ENCODE measurements at regions not wholly inside any gene's neighbourhood (a gene's known extent, or its start where the extent isn't known, plus 50 kb on each side); places are given as distances from the start of the nearest gene placed in this dataset.

DNA sequence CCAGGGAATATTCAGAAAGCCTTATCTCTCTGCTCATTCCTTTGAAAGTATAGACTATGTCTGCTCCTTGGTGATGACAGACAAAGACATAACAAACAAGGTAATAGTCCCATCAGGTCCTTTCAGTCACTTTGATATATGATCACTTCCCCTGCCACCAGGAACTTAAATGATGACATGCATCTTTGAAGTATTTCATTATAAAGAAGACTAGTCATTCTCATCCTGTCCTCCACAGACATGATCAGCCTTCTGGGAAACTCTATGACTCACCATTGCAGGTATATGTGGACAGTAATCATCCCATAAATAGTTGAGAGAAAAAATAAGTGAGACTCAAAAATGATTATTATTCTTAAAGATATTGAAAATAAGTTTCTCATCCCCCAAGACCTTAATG is 117.5 kb upstream of the VCX2 start:
- H4K91ac ChIP-seq (ENCODE audit: insufficient read length, low read depth, low read length) = no peak overlapping the region
- H3K27me3 Mint-ChIP-seq (ENCODE audit: low read depth) = no peaks in the 10 kb centered on the region
- H3K4me3 Mint-ChIP-seq = no peak overlapping the region
- H3K14ac ChIP-seq (ENCODE audit: insufficient read depth, low read length) = no peak overlapping the region
- H3K23me2 ChIP-seq (ENCODE audit: insufficient read length, low read depth, low read length, poor library complexity, severe bottlenecking) = no peaks in the 10 kb centered on the region
- H2BK15ac ChIP-seq (ENCODE audit: low read depth, low read length) = no peak overlapping the region
- no peak overlapping the region for H3K4me2 ChIP-seq (ENCODE audit: insufficient read depth, insufficient read length, low read length)
- H3K36me3 Mint-ChIP-seq (ENCODE audit: insufficient read depth in 1 of 3, low read depth in 3 of 3) = no peaks in the 10 kb centered on the region
- no peak overlapping the region for H3K18ac ChIP-seq (ENCODE audit: insufficient read length, low read depth, low read length)
- H3T11ph ChIP-seq (ENCODE audit: low read length) = no peak overlapping the region
- H3K79me2 ChIP-seq (ENCODE audit: insufficient read depth, low read length) = no peaks in the 10 kb centered on the region
- no peaks in the 10 kb centered on the region for H3K4me1 ChIP-seq (ENCODE audit: insufficient read depth, low read length)
- H4K5ac ChIP-seq (ENCODE audit: insufficient read length, low read depth, low read length) = no peak overlapping the region
- H4K20me1 ChIP-seq (ENCODE audit: control insufficient read depth, insufficient read depth, insufficient read length) = no peaks in the 10 kb centered on the region
- no peaks in the 10 kb centered on the region for H3K9me3 Mint-ChIP-seq
- DNase-seq = no peak
- no peaks in the 10 kb centered on the region for H3K27me3 ChIP-seq (ENCODE audit: insufficient read depth, low read length)
- H3K56ac ChIP-seq (ENCODE audit: insufficient read length, low read depth, low read length) = no peak overlapping the region
- TF ChIP-seq, protein P1, sequence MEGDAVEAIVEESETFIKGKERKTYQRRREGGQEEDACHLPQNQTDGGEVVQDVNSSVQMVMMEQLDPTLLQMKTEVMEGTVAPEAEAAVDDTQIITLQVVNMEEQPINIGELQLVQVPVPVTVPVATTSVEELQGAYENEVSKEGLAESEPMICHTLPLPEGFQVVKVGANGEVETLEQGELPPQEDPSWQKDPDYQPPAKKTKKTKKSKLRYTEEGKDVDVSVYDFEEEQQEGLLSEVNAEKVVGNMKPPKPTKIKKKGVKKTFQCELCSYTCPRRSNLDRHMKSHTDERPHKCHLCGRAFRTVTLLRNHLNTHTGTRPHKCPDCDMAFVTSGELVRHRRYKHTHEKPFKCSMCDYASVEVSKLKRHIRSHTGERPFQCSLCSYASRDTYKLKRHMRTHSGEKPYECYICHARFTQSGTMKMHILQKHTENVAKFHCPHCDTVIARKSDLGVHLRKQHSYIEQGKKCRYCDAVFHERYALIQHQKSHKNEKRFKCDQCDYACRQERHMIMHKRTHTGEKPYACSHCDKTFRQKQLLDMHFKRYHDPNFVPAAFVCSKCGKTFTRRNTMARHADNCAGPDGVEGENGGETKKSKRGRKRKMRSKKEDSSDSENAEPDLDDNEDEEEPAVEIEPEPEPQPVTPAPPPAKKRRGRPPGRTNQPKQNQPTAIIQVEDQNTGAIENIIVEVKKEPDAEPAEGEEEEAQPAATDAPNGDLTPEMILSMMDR (conservative IDR thresholded peaks at IDR 0.05) = no peak
- no peak overlapping the region for H2BK5ac ChIP-seq (ENCODE audit: insufficient read length, low read length)
- H4K8ac ChIP-seq (replicated peaks; ENCODE audit: insufficient read length, low read depth, low read length) = no peak overlapping the region
- no peak overlapping the region for H2AK5ac ChIP-seq (ENCODE audit: insufficient read length, low read length)
- no peak overlapping the region for H2BK120ac ChIP-seq (ENCODE audit: low read depth, low read length, poor library complexity, severe bottlenecking)
- no peak overlapping the region for H3K9ac ChIP-seq (ENCODE audit: extremely low read depth, insufficient read length, low read length)
- H2AFZ ChIP-seq (ENCODE audit: low read length) = no peak overlapping the region
- H2BK20ac ChIP-seq (ENCODE audit: low read depth, low read length, poor library complexity, severe bottlenecking) = no peak overlapping the region
- H3K23ac ChIP-seq (ENCODE audit: insufficient read length, low read depth, low read length) = no peak overlapping the region
- H2BK12ac ChIP-seq (ENCODE audit: insufficient read length, low read depth, low read length) = no peak overlapping the region
- H3K4me1 Mint-ChIP-seq = peaks cover under 1% of the 10 kb centered on the region in 2 experiments; a peak in 2 of 4 replicates
- H3K27ac ChIP-seq (ENCODE audit: insufficient read length, low read depth, low read length) = no peak overlapping the region
- H3K79me1 ChIP-seq (ENCODE audit: insufficient read depth, low read depth, low read length, poor library complexity, severe bottlenecking) = no peaks in the 10 kb centered on the region
- no peak overlapping the region for H3K27ac Mint-ChIP-seq
- no peak overlapping the region for H3K4ac ChIP-seq (ENCODE audit: low read depth, low read length)
- H3K9me3 ChIP-seq (ENCODE audit: control insufficient read depth, low read depth, low read length) = no peaks in the 10 kb centered on the region

All from H9 (cell line).